ENCODE measurements at regions not wholly inside any gene's neighbourhood (a gene's known extent, or its start where the extent isn't known, plus 50 kb on each side); places are given as distances from the start of the nearest gene placed in this dataset.
A peak's percentile ranks its signal among the peaks of the same experiment; 100 is the strongest.

GRCh38 chr20:62547364-62547763, 71.6 kb upstream of the GATA5 start:
- Histone ChIP-seq H3K4me1 (ENCODE audit: control insufficient read depth, insufficient read depth, low read length) (peaks cover 5% of the 10 kb centered on the region), H3K27ac (ENCODE audit: low read depth, low read length) (no peak overlapping the region), H3K9ac (ENCODE audit: low read length) (no peak overlapping the region), H3K27me3 (ENCODE audit: control insufficient read depth, insufficient read depth, low read length) (peaks cover 32% of the 10 kb centered on the region), H3K4me3 (ENCODE audit: low read depth, low read length) (no peak overlapping the region), H3K36me3 (ENCODE audit: control insufficient read depth, insufficient read depth, low read length) (no peaks in the 10 kb centered on the region), H3K9me3 (ENCODE audit: control insufficient read depth, insufficient read depth, low read depth, low read length) (peaks cover 3% of the 10 kb centered on the region; the same call in 1 of the 2 replicates)

DNA sequence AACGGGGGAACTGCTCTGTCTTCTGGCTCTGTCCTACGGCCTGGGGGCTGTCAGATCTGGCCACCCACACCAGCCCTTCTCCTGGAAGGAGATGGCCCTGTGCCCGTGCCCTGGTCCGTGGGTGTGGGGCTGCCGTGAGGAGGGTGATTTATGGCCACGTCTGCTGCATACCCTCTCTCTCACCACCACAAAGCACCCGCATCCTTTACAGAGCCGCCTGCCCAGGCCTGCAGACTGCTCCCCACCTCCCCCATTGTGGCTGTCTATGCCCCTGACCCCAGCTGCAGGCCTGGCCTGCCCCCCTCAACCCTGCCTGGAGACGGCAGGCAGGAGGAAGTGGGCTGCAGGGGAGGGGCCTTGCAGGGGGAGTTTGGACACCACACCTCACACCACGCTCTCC, 72.7 kb upstream of the GATA5 start:
- H3K9ac ChIP-seq (ENCODE audit: low read length), result no peak overlapping the region
- H3K4me3 ChIP-seq (ENCODE audit: low read depth, low read length), result no peak overlapping the region
- peaks cover 5% of the 10 kb centered on the region for H3K4me1 ChIP-seq (ENCODE audit: control insufficient read depth, insufficient read depth, low read length)
- H3K36me3 ChIP-seq (ENCODE audit: control insufficient read depth, insufficient read depth, low read length), result no peaks in the 10 kb centered on the region
- H3K27ac ChIP-seq (ENCODE audit: low read depth, low read length), result no peak overlapping the region
- H3K27me3 ChIP-seq (ENCODE audit: control insufficient read depth, insufficient read depth, low read length), result peaks cover 43% of the 10 kb centered on the region
- peaks cover 3% of the 10 kb centered on the region; the same call in 1 of the 2 replicates for H3K9me3 ChIP-seq (ENCODE audit: control insufficient read depth, insufficient read depth, low read depth, low read length)

DNA sequence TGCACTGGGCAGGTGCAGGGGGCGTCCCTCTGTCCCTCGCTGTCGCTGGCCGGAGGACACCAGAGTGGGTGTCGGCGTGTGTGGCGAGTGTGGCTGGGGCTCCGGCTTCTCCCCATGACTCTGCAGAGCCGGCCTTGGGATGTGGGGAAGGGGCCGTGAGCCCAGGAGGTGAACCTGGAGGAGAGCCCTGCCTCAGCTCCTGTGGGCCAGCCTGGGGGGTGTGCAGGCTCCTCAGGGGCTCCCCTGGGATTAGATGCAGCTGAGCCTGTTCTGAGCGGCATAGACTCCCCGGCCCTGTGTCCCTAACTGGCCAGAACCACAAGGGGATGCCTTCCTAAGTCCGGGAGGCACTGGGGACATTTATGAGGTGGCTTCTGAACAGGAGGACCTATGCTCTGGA, 73.2 kb upstream of the GATA5 start:
- Histone ChIP-seq H3K27ac (ENCODE audit: low read depth, low read length) (no peak overlapping the region), H3K36me3 (ENCODE audit: control insufficient read depth, insufficient read depth, low read length) (no peaks in the 10 kb centered on the region), H3K9me3 (ENCODE audit: control insufficient read depth, insufficient read depth, low read depth, low read length) (peaks cover 3% of the 10 kb centered on the region; the same call in 1 of the 2 replicates), H3K4me1 (ENCODE audit: control insufficient read depth, insufficient read depth, low read length) (peaks cover 5% of the 10 kb centered on the region), H3K9ac (ENCODE audit: low read length) (no peak overlapping the region), H3K27me3 (ENCODE audit: control insufficient read depth, insufficient read depth, low read length) (peaks cover 49% of the 10 kb centered on the region), H3K4me3 (ENCODE audit: low read depth, low read length) (no peak overlapping the region)

DNA sequence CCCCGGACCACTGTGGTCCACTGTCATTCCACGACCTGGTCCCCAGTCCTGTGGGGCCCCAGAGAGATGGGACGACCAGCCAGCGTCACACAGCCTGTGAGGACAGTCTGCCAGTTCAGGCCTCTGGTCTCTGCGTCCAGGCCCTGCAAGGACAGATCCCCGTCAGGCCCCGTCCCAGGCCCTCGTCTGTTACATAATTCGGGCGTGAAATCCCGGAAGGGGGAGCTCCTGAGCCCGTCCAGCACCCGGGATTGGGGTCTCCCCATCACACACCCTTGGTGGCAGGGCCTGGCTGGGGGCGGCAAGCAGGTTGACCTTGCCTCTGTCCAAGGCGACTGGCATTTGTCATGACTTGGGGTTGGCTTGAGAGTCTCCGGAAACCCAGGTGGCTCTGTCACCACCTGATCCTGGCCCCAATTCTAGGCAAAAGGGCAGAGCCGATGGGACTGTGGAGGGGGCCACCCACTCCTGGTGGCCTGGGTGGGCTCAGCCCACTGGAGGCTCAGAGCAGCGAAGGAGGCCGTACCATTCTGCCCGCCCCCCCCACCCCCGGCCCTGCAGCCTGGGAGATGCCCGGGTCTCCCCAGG, 73.8 kb upstream of the GATA5 start:
- Histone ChIP-seq H3K27me3 (ENCODE audit: control insufficient read depth, insufficient read depth, low read length) (peaks cover 53% of the 10 kb centered on the region), H3K27ac (ENCODE audit: low read depth, low read length) (no peak overlapping the region), H3K36me3 (ENCODE audit: control insufficient read depth, insufficient read depth, low read length) (no peaks in the 10 kb centered on the region), H3K9ac (ENCODE audit: low read length) (no peak overlapping the region), H3K4me1 (ENCODE audit: control insufficient read depth, insufficient read depth, low read length) (peaks cover 5% of the 10 kb centered on the region), H3K9me3 (ENCODE audit: control insufficient read depth, insufficient read depth, low read depth, low read length) (peaks cover under 1% of the 10 kb centered on the region; the same call in 1 of the 2 replicates), H3K4me3 (ENCODE audit: low read depth, low read length) (no peak overlapping the region)

DNA sequence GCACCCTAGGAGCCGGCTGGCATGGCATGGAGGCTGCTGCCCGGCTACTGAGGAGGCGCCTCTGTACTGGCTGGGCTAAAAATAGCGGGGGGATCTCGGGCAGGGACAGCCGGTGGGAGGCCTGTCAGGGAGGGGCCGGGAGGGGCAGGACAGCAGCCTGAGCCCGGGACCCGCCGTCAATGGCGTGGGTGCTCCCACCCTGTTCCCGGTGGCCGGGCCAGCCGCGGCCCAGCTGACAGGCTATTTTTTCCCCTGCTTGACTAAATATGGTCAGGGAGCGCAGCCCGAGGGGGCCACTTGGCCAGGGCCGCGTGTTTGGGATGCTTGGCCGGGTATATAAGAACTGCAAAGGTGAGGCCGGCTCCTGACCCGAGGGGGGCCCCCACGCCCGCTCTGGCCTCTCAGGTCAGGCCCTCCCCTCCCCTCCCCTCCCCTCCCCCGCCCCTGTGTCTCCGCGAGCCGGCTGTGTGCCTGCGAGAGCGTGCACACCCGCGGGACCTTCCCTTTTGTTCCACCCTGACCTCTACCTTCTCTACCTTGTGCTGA, 74.4 kb upstream of the GATA5 start:
- peak overlapping the region; percentile 56 for H3K4me3 ChIP-seq (ENCODE audit: low read depth, low read length)
- no peaks in the 10 kb centered on the region for H3K9me3 ChIP-seq (ENCODE audit: control insufficient read depth, insufficient read depth, low read depth, low read length)
- H3K27me3 ChIP-seq (ENCODE audit: control insufficient read depth, insufficient read depth, low read length), result peaks cover 57% of the 10 kb centered on the region
- H3K9ac ChIP-seq (ENCODE audit: low read length), result no peak overlapping the region
- H3K27ac ChIP-seq (ENCODE audit: low read depth, low read length), result no peak overlapping the region
- H3K4me1 ChIP-seq (ENCODE audit: control insufficient read depth, insufficient read depth, low read length), result peaks cover 5% of the 10 kb centered on the region
- H3K36me3 ChIP-seq (ENCODE audit: control insufficient read depth, insufficient read depth, low read length), result no peaks in the 10 kb centered on the region

GRCh38 chr20:62551407-62552323, 75.9 kb upstream of the GATA5 start:
- no peak overlapping the region for H3K27ac ChIP-seq (ENCODE audit: low read depth, low read length)
- no peaks in the 10 kb centered on the region for H3K36me3 ChIP-seq (ENCODE audit: control insufficient read depth, insufficient read depth, low read length)
- H3K4me1 ChIP-seq (ENCODE audit: control insufficient read depth, insufficient read depth, low read length), result peaks cover 5% of the 10 kb centered on the region
- no peaks in the 10 kb centered on the region for H3K9me3 ChIP-seq (ENCODE audit: control insufficient read depth, insufficient read depth, low read depth, low read length)
- H3K4me3 ChIP-seq (ENCODE audit: low read depth, low read length), result peak overlapping the region; percentile 56
- no peak overlapping the region for H3K9ac ChIP-seq (ENCODE audit: low read length)
- peaks cover 57% of the 10 kb centered on the region for H3K27me3 ChIP-seq (ENCODE audit: control insufficient read depth, insufficient read depth, low read length)

DNA sequence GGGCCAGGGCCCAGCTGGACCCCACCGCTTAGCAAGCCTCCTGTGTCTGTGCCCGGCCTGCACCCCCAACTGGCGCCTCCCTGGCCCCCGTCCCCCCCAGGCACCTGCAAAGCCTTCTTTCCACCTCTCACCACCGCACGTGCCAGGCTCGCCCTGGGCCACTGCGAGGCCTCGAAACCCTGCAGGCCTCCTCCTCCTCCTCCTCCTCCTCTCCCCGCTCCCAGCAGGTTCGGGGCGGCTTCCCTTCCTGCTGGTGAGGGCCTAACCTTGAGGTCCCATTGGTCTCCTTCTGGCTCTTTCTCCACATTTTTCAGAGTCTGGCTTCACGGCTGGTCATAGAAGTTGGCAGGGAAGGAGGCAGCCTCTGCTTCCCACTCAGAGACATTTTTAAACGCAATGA, 76.8 kb upstream of the GATA5 start:
- H3K36me3 ChIP-seq (ENCODE audit: control insufficient read depth, insufficient read depth, low read length), result no peaks in the 10 kb centered on the region
- no peak overlapping the region for H3K27ac ChIP-seq (ENCODE audit: low read depth, low read length)
- no peaks in the 10 kb centered on the region for H3K9me3 ChIP-seq (ENCODE audit: control insufficient read depth, insufficient read depth, low read depth, low read length)
- H3K9ac ChIP-seq (ENCODE audit: low read length), result no peak overlapping the region
- H3K4me1 ChIP-seq (ENCODE audit: control insufficient read depth, insufficient read depth, low read length), result peaks cover 5% of the 10 kb centered on the region
- H3K27me3 ChIP-seq (ENCODE audit: control insufficient read depth, insufficient read depth, low read length), result peaks cover 57% of the 10 kb centered on the region
- H3K4me3 ChIP-seq (ENCODE audit: low read depth, low read length), result no peak overlapping the region

DNA sequence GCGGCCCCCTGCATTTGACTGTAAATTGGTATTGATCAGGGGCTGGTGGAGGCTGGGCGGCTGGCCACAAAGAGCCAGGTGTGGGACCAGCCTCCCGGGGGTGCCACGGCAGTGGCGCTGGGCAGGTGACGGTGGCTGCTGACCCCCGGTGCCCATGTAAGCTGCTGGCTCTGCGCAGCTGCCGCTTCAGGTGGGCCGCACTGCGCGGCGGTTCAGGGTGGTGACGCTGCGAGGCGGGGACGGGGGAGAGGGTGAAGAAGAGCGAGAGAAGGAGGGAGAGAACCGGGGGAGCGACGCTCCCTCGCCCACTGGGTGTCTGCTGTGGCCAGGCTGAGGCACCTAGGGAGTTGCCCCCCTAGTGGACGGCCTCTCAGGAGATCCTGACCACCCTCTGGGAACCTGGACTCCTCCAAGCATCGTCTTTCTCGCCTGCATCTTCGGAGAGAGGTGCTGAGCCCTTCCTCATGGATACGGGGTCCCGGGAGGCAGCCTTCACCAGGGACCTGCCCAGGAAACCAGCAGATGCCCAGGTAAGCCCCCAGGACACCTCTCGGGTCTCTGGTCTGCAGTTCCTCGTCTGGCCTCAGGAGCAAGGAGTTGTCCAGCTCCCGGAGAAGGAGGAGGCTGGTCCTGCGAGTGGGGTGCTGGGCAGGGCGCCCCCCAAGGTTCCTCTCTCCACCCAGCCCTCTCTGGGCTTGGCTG, 77.5 kb upstream of the GATA5 start:
- H3K36me3 ChIP-seq (ENCODE audit: control insufficient read depth, insufficient read depth, low read length), result no peaks in the 10 kb centered on the region
- H3K9ac ChIP-seq (ENCODE audit: low read length), result no peak overlapping the region
- H3K4me1 ChIP-seq (ENCODE audit: control insufficient read depth, insufficient read depth, low read length), result peaks cover 7% of the 10 kb centered on the region
- H3K27me3 ChIP-seq (ENCODE audit: control insufficient read depth, insufficient read depth, low read length), result peaks cover 58% of the 10 kb centered on the region
- no peaks in the 10 kb centered on the region for H3K9me3 ChIP-seq (ENCODE audit: control insufficient read depth, insufficient read depth, low read depth, low read length)
- H3K4me3 ChIP-seq (ENCODE audit: low read depth, low read length), result no peak overlapping the region
- no peak overlapping the region for H3K27ac ChIP-seq (ENCODE audit: low read depth, low read length)

DNA sequence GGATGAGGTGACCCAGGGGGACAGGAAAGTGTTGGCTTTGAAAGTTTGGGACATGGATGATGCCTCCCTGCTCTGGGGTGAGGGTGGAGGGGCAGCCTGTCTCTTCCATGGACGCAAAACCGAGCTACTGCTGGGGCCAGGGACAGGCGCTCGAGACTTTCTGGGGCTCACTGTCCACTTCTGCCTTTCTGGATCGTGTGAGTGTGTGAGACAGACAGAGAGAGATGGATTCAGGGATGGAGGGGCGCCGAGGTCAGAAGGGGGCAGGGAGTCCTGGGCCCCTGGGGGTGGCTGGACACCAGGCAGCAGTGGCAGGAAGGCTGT, 78.0 kb upstream of the GATA5 start:
- no peak overlapping the region for H3K27ac ChIP-seq (ENCODE audit: low read depth, low read length)

DNA sequence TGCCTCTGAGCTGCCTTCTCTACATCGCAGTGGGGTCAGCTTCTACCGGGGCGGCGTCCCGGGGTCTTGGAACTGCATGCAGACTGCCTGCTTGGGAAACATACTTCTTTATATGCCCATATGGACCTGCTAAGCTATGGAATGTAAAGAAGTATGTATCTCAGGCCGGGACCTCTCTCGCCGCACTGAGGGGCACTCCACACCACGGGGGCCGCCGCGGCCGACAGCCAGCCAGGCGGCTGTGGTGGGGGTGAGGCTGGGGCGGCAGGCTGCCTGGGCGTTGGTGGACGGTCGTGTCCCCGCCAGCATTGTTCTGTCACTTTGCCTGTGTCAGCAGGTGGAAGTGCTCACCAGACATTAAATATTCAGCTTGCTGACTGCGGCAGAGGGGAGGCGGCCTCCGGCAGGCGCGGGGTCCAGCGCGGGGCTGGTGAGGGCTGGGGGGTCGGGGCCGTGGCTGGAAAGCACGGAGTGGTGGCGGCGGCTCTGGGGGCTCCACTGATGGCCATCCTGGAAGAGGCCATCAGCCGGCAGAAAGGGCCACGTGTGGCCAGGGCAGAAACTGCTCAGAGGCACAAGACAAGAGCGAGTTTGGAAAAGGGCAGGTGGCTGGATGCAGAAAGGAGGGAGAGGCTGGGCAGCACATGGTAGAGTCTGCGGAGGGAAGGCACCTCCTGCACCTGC, 78.6 kb upstream of the GATA5 start:
- Histone ChIP-seq H3K9ac (ENCODE audit: low read length) (no peak overlapping the region), H3K4me1 (ENCODE audit: control insufficient read depth, insufficient read depth, low read length) (peaks cover 15% of the 10 kb centered on the region), H3K27me3 (ENCODE audit: control insufficient read depth, insufficient read depth, low read length) (peaks cover 58% of the 10 kb centered on the region), H3K4me3 (ENCODE audit: low read depth, low read length) (no peak overlapping the region), H3K36me3 (ENCODE audit: control insufficient read depth, insufficient read depth, low read length) (no peaks in the 10 kb centered on the region), H3K27ac (ENCODE audit: low read depth, low read length) (no peak overlapping the region), H3K9me3 (ENCODE audit: control insufficient read depth, insufficient read depth, low read depth, low read length) (no peaks in the 10 kb centered on the region)

More for the DNA sequence above, 78.0 kb upstream of the GATA5 start:
- no peak overlapping the region for H3K4me3 ChIP-seq (ENCODE audit: low read depth, low read length)
- no peaks in the 10 kb centered on the region for H3K9me3 ChIP-seq (ENCODE audit: control insufficient read depth, insufficient read depth, low read depth, low read length)
- no peak overlapping the region for H3K9ac ChIP-seq (ENCODE audit: low read length)
- no peaks in the 10 kb centered on the region for H3K36me3 ChIP-seq (ENCODE audit: control insufficient read depth, insufficient read depth, low read length)
- H3K27me3 ChIP-seq (ENCODE audit: control insufficient read depth, insufficient read depth, low read length), result peaks cover 62% of the 10 kb centered on the region
- peaks cover 11% of the 10 kb centered on the region for H3K4me1 ChIP-seq (ENCODE audit: control insufficient read depth, insufficient read depth, low read length)
